CD4-positive, CD25-positive, alpha-beta regulatory T cell (primary cell): ENCODE measurements at regions not wholly inside any gene's neighbourhood (a gene's known extent, or its start where the extent isn't known, plus 50 kb on each side); places are given as distances from the start of the nearest gene placed in this dataset.
A peak's percentile ranks its signal among the peaks of the same experiment; 100 is the strongest.

Source experiments
- ATAC-seq, 2 donors: fragments of 150-1000 bp; cut with Tn5 transposase; one replicate each; pipeline ENCODE4 v1.10.0; 2021; ENCODE audit warnings: low read depth in 2 of 2, moderate number of reproducible peaks in 2 of 2, moderate library complexity in 1 of 2
- DNase-seq, 3 donors: peaks; one replicate each; pipeline versions ENCODE4 v3.0.0 to v3.0.0-alpha.2; 2012 to 2022; ENCODE audit warnings: mixed read lengths in 1 of 3
- H3K27ac ChIP-seq: one replicate; pipeline ENCODE4 v1.7.0; 2013; ENCODE audit warnings: mild to moderate bottlenecking, low read length; ENCODE audit not compliant: insufficient read depth, poor library complexity, severe bottlenecking
- H3K27me3 ChIP-seq: one replicate; pipeline ENCODE4 v1.7.0; 2013; ENCODE audit warnings: low read length; ENCODE audit not compliant: control insufficient read depth, insufficient read depth
- H3K36me3 ChIP-seq: one replicate; pipeline ENCODE4 v1.7.0; 2013; ENCODE audit warnings: mild to moderate bottlenecking, low read length, moderate library complexity; ENCODE audit not compliant: control insufficient read depth, insufficient read depth
- H3K4me1 ChIP-seq: 2 replicates; pipeline ENCODE4 v1.7.0; 2013; ENCODE audit warnings: mild to moderate bottlenecking, low read length; ENCODE audit not compliant: insufficient read depth, control insufficient read depth, poor library complexity, severe bottlenecking
- H3K4me3 ChIP-seq: one replicate; pipeline ENCODE4 v1.7.0; 2013; ENCODE audit warnings: low read depth, mild to moderate bottlenecking, low read length, moderate library complexity
- H3K9me3 ChIP-seq, 2 experiments: 1 replicate in 1 of 2; 2 replicates in 1 of 2; pipeline ENCODE4 v1.7.0; 2013; ENCODE audit warnings: low read length in 2 of 2, mild to moderate bottlenecking in 1 of 2, moderate library complexity in 1 of 2; ENCODE audit not compliant: control insufficient read depth in 2 of 2
- H3K27ac Mint-ChIP-seq, 3 donors: one replicate each; pipeline ENCODE4 v1.8.0; 2020 to 2022; ENCODE audit warnings: mild to moderate bottlenecking in 3 of 3, mixed read lengths in 3 of 3, moderate library complexity in 2 of 3
- H3K27me3 Mint-ChIP-seq: one replicate; pipeline ENCODE4 v1.8.0; 2022; ENCODE audit warnings: mild to moderate bottlenecking, mixed read lengths
- H3K36me3 Mint-ChIP-seq: one replicate; pipeline ENCODE4 v1.8.0; 2020; ENCODE audit warnings: mixed read lengths
- H3K4me1 Mint-ChIP-seq, 4 donors: one replicate each; pipeline ENCODE4 v1.8.0; 2020 to 2022; ENCODE audit warnings: mixed read lengths in 4 of 4, mild to moderate bottlenecking in 1 of 4
- H3K4me3 Mint-ChIP-seq, 4 donors: one replicate each; pipeline ENCODE4 v1.8.0; 2020 to 2022; ENCODE audit warnings: mild to moderate bottlenecking in 4 of 4, mixed read lengths in 4 of 4, moderate library complexity in 3 of 4
- H3K9me3 Mint-ChIP-seq, 7 donors: one replicate each; pipeline ENCODE4 v1.8.0; 2020 to 2022; ENCODE audit warnings: mixed read lengths in 7 of 7, mild to moderate bottlenecking in 3 of 7, moderate library complexity in 2 of 7

GRCh38 chr6:117210279-117210678, 55.1 kb upstream of the VGLL2 start:
- Histone ChIP-seq H3K4me1 (no peaks in the 10 kb centered on the region), H3K27ac (no peak overlapping the region), H3K9me3 (no peaks in the 10 kb centered on the region), H3K27me3 (no peaks in the 10 kb centered on the region), H3K4me3 (no peak overlapping the region), H3K36me3 (no peaks in the 10 kb centered on the region)
- Mint-ChIP-seq H3K36me3 (no peaks in the 10 kb centered on the region), H3K9me3 (peaks cover 0 to 10% (median 2%) of the 10 kb centered on the region in 7 donors), H3K27me3 (no peaks in the 10 kb centered on the region), H3K27ac (no peak overlapping the region), H3K4me1 (no peaks in the 10 kb centered on the region), H3K4me3 (no peak overlapping the region)
- DNase-seq (no peak), ATAC-seq (no peak)

- Mint-ChIP-seq H3K27me3 (no peaks in the 10 kb centered on the region), H3K27ac (peak overlapping the region in 1 of 3 donors; percentile 87), H3K36me3 (no peaks in the 10 kb centered on the region), H3K4me3 (no peak overlapping the region), H3K4me1 (no peaks in the 10 kb centered on the region), H3K9me3 (peaks cover 0 to 10% (median 2%) of the 10 kb centered on the region in 7 donors)
- no peaks in the 10 kb centered on the region for H3K4me1 ChIP-seq
- no peak for ATAC-seq
- H3K27me3 ChIP-seq, result no peaks in the 10 kb centered on the region
- no peaks in the 10 kb centered on the region for H3K9me3 ChIP-seq
- no peak overlapping the region for H3K4me3 ChIP-seq
- H3K27ac ChIP-seq, result no peak overlapping the region
- no peaks in the 10 kb centered on the region for H3K36me3 ChIP-seq
- no peak for DNase-seq
These were observed 49.8 kb upstream of the VGLL2 start for GRCh38 chr6:117215353-117216090.
